ENCODE measurements at regions not wholly inside any gene's neighbourhood (a gene's known extent, or its start where the extent isn't known, plus 50 kb on each side); places are given as distances from the start of the nearest gene placed in this dataset.

DNA sequence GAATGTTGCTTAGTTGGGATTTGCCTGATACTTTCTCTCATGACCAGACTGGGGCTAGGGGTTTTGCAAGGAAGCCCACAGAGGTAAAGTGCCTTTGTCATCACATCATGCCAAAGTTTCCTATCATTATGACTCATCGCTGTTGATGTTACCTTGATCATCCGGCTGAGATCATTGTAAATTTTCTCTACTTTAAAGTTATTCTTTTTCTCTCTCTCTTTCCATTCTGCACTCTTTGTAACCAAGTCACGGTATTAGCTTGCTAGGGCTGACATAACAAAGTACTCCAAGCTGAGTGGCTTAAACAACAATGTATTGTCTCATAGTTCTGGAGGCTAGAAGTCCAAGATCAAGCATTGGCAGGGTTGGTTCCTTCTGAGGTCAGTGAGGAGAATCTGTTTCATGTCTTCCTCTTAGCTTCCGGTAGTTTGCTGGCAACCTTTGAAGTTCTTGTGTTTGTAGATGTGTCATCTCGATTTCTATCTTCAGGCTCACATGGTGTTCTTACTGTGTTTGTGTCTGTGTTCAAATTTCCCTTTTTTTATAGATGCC is 113.0 kb downstream of the DTHD1 start:
- no peak for DNase-seq

DNA sequence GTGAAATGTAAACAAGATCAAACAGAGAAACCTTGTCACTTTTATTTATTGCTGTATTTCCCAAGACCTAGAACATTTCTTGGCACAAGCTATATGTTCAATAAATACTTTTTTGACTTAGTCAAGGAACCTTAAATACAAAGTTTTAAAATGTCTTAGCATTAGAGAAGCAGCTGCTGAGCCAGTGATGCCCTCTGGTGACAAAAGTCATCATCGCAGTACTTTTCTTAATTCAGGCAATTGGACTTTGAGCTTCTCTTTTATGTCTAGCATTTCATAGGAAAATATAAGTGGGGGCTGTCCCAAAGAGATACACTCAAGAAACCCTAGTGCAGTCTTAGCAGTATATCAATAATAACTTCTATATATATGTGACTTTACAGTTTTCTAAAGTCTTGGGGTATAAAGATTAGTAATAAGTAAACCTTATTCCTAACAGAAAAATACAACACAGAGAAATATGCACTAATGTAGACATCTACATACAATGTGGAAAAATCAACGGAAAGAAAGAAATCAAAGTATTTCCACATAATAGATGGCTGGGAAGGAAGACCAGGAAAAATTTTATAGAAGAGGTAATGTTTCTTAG is 118.4 kb downstream of the DTHD1 start:
- DNase-seq, result no peak

DNA sequence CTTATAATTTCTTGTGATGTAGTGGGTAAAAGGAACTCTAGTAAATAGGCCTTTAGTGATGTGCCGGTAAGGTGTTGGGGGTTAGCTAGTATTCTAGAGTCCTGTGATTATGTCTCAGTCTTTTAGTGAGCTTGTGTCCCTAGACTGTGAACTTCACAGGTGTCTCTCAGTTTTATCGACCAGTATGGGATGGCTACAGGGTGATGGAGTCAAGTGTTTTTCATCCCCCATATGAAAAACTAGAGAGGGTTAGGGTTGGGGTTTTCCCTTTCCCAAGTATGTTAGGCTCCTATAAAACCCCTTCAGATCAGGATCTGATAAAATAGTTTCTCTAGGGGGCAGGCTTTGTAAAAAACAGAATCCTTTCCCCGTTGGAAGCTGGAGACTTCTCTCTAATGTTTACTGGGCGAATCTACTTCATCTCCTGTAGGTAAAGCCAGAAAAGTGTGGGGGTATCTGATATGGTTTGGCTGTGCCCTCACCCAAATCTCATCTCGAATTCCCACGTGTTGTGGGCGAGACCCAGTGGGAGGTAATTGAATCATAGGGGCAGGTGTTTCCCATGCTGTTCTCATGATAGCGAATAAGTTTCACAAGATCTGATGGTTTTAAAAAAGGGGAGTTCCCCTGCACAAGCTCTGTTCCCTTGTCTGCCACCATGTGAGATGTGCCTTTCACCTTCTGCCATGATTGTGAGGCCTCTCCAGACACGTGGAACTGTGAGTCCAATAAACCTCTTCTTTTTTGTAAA is 120.8 kb downstream of the DTHD1 start:
- DNase-seq, result no peak

DNA sequence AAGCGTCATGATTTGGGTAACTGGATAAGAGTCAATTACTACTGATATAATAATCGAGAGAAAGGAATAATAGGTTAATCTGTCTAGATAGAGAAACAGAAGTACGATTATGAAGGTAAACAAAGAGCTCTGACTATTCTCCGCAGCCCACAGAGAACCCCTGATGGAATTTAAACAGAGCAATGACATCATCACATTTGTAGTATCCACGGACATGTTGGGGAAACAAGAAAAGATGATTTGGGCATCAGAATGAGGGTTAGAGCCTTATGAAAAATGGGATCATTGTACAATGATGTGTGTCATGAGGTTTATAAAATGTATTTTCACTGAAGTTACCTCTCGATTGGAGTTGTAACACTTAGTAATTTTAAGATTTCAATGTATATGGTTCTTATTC is 129.9 kb downstream of the DTHD1 start:
- DNase-seq, result no peak

DNA sequence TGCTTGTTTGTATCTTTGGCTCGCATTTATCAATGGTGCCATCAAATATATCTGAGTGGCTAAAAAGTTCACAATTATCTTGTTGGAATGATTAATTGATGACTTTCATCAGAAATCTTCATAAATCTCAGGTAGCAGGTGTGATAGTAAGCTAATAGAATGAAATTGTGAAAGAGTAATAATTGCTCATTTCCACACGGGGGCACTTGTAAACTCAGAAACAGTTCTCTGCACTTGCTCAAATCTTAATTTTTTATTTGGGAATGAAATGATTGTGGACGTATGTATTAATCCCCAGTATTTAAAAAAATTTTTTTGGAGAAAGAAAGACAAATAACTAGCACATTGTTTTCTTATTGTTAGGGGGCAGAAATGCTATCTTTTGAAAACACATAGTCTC is 132.8 kb downstream of the DTHD1 start:
- no peak for DNase-seq

DNA sequence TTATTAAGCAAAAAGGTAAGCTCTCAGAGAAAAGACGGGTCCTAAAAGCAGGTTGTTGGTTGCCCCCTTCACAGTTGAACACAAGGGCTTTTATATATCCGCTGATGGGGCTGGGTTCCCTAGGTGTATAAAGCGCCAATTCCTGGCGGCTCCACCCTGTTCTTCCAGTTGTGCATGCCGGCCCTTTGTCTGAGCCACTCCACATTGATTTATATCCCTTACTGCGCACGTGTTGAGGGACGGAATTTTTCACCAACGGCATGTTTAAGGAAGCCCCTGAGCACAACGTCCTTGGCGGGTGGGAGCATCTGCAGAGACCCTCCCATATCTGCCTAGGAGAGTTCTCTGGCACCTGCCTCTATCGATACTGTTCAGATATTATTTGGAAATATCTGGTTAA is 135.7 kb downstream of the DTHD1 start:
- DNase-seq, result no peak

DNA sequence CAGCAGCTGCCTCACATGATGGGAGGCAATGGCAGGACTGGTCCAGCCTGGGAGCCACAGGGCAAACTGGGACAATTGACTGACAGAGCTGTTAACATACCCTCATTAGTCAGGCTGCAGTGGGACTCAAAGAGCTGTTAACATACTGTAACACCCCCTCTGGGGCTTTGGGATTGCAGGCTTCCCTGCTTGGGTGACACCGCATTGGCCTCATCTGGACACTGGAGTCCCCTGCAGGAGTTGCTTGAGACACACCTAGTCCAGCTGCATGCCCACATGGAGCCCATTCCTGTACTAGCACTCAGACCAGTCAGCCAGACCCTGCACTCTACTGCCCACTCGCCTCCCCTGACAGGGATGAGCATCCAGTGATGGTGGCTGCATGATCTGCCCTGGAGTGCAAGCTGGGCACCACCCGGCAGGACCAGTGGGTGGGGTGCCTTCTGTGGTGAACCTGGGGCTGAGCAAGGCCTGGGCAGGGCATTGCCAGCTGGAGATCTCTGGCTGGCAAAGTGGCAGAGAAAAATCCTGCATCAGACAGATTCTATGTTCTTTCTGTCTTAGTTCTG is 138.8 kb downstream of the DTHD1 start:
- DNase-seq, result no peak

DNA sequence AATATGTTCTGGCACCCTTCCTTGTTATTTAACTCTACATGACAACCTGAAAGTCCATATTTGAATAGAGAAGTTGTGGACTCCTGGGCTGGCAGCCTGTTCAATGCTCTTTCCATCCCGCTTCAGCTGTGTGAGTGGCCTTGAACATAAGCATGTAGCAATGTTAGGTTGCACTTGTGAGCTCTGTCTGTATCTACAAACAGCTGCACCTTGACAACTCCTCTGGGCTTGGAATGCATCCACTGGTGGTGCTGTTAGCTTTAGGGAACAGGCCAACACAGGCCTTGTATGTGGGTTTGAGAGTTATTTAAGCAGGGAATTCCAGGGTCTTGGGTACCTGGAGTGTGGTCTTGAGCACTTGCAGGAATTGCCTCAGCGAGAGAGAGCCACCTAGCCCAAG is 141.2 kb downstream of the DTHD1 start:
- no peak for DNase-seq

DNA sequence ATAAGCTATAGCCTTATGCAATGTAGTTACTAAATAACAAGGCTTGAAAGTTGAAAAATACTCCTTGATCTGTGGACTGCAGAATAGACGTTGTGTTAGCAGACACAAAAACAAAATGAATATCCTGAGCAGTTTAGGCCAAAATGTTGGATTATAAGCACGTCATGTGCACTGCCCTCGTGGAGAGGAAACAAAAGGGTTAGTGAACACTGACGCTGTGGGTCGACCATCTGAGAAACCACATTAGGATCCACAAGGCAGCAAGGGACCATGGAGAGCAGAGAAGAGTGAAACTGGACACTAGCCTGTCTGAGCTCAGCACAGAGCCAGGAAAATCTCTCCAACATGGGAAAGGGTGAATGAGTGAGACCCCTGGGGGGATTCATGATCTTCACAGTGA is 145.3 kb downstream of the DTHD1 start:
- DNase-seq, result no peak

DNA sequence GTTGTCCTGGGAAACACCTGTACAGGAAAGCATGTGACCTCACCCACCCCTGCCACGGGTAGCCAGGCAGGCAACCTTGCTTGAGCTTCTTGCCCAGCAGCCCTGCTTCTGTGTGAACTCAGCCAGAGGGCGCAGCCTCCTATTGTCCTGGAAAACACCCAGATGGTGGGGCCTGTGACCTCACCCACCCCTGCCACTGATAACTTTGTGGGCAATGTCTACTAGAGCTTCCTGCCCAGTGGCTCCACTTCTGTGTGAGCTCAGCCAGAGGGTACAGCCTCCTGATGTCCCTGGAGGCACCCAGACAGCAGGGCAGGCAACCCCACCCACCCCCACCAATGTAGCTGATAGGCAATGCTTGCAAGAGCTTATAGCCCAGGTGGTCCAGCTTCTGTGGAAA is 146.3 kb downstream of the DTHD1 start:
- no peak for DNase-seq

DNA sequence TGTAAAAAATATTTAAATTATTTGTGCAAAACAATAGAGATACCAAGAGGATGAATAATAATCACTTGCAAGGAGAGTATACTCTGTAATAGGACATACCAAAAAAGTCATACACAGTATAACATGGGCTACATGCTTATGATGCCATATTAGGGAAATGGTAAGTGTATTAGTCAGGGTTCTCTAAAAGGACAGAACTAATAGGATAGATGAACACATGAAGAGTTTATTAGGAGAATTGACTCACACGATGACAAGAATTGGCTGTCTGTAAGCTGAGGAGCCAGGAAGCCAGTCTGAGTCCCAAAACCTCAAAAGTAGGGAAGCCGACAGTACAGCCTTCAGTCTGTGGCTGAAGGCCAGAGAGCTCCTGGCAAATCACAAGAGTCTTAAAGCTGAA is 151.2 kb downstream of the DTHD1 start:
- no peak for DNase-seq

DNA sequence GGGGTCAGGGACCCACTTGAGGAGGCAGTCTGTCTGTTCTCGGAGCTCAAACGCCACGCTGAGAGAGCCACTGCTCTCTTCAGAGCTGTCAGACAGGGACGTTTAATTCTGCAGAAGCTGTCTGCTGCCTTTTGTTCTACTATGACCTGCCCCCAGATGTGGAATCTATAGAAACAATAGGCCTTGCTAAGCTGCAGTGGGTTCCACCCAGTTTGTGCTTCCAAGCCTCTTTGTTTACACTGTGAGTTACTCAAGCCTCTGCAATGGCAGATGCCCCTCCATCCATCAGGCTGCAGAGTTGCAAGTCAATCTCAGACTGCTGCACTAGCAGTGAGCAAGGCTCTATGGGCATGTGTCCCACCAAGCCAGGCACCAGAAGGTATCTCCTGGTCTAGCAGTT is 158.1 kb downstream of the DTHD1 start:
- no peak for DNase-seq

DNA sequence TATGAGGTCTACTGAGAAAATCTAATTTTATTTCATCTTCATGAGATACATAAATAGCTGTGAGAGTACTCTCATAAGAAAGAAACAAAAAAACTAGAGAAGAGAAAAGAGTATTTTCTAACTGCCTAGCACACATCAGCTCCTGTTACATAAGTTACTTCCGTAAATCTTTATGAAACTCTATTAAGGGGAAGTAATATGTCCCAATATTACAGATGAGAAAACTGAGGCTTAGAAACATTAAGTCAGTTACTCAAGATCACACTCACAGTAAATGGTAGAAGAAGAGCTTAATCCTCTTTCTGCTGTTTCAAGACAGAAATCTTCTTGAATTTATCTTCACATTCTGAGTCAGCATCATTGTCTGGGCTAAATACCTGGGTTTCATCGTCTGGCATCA is 164.1 kb downstream of the DTHD1 start:
- no peak for DNase-seq

DNA sequence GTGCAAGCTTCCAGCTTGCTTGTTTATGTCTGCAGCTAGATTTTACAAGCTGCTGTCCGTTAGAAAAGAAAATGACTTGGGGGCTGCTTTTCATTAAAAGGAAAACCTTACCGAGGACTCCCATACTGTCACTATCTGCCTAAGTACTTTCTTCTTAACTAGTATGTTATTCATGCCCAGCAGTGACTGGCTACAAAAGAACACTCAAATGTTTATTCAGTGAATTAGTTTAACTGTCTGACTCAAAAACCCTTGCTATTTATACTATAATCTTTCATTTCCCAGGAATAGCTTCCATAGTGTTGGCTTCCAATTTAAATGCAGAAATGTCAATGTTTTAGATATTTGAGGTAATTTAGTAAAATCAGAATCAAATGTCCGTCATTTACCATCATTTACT is 164.9 kb downstream of the DTHD1 start:
- no peak for DNase-seq

DNA sequence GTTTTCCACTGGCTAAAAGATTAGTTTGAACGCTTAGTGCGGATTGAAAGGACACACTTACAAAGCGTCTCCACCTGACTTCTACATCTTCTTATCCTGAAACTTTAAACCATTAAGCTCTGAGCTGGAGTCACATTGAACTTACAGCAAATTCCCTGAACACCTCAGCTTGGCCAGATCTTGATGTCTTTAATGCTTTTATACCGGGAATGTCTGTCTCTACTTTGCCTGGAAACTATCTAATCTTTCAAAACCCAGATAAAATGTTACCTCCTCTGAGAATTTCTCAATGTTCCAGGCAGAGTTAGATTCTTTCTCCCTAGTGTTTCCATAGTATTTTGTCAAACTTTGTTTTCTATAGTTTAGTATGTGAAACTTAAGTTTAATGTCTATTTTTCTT is 179.9 kb downstream of the DTHD1 start:
- DNase-seq, result no peak

DNA sequence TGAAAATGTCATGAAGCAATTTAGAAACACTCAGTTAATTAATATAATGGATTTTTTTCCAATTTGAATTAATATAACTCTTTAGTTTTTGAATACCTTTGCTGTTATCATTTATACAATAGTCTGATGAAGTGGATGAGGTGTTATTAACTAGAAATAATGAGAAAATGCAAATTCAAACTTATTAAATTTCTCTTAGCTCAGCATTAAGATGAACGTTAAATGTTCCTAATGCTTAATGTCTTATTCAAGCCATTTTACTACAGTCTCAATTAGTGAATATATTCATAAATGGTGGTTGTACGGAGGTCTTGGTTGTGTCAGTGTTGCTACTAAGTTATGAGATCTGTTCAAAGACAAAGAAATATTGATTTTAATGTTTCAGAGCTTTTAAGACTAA is 186.3 kb downstream of the DTHD1 start:
- no peak for DNase-seq

DNA sequence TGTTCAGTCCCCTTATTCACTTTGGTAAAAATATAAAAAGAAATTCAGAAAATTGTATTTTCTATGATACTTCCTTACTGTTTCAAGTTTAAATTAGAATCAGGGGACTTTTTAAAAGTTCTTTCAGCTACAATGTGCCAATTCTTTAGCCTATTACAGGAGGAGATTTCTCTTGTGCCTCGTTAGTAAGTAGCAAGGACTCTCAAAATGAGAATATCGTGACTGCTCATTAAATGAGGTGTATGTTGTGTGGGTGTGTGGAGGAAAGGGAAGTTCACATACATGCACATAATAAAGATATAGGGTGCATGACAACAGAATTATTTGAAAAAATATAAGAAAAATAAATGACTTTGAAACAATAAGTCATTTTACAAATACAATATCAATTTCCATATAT is 190.5 kb downstream of the DTHD1 start:
- no peak for DNase-seq

DNA sequence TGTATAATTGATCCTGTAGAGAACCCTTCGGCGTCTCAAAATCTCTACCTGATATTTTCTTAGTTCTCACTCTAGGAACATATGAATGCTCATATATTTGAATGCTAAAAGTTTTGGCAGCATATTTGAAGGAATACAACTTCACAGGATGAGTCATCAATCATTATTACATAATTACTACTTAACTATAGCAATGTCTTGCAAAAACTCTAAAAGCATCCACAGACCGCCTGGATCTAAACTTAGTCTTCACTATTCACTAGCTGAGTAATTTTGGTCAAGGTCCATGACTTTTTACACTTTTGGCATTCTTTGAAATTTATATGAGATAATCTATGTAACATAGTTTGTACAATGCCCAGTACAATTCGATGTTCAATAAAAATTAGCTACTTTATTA is 194.7 kb downstream of the DTHD1 start:
- no peak for DNase-seq

DNA sequence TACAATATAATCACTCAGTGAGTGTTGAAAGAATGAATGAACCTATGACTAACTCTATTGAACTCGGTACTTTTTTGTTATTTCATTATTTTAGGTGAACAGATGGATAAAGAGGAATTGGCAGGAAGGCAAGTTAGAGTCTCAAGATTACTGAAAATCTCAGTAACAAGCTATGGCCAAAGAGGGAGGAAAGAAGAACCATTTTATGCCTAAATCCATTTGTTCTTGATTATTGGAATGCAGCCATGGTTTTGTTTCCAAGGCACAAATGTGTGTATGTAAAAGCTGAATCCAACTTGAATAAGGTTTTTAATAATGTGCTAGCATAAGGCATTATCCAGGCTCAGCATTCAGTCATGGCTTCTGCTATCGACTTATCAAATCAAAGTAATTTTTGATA is 196.4 kb downstream of the DTHD1 start:
- DNase-seq, result no peak

DNA sequence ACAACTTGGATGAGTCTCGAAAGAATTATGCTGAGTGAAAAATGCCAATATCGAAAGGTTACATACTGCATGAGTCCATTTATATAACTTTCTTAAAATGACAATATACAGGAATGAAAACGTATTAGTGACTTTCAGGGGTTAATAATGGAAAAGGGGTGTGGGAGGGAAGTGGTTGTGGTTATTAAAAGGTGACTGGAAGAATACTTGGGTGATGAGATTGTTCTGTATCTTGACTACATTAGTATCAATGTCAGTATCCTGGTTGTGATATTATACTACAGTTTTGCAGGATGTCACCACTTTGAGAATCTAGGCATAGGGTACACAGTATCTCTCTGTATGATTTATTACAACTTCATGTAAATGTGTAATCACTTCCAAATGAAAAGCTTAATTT is 204.5 kb downstream of the DTHD1 start:
- DNase-seq, result no peak

DNA sequence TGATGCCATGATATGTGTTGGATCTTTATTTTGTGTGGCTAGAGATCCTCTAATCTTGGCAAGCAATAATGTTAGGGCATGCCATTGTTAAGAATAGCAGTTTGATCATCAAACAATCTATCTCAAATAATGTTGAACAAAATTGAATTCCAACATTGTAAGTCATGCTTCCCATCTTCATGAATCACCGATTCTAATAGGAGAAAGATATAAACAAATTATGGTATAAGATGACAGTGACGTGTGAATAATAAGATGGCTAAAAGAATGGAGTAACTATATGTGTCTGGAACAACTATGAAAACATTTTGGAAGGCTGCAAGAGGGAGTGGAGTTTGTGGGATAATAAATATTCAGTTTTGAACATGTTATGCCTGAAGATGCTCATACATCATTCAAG is 208.4 kb downstream of the DTHD1 start:
- DNase-seq, result no peak

DNA sequence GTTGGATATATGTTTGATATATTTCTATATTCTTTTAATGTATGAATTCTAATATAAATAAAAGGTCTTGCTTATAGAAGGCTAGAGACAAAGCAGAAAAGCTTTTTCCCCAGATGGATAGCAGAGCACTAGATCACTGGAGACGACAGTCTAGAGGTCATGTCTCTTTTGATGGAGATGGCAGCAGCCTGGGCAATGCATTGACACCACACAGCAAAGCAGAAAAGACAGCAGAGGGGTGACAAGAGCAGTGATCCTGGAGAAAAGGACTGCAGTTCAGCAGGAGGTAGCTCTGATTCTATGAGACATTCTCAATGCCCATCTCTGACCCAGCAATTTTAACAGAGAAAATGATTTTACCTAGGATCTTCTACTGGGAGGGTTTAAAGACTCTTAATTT is 210.6 kb downstream of the DTHD1 start:
- no peak for DNase-seq

DNA sequence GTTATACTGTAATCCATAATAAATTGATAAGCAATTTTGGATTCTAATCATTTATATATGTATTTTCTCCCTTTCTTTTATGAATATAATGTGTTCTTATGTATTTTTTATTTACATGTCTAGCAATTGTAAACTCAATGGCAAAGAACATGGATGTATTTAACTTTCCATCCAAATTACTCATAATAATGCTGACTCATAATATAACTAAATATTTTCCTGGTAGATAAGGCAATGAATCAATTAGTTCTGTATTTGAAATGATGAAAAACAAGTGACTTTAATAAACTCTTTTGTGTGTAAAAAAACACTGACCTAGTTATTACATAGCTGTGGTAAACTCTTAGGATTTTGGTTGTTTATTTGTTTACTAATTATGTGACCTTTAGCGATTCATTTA is 211.2 kb downstream of the DTHD1 start:
- no peak for DNase-seq

DNA sequence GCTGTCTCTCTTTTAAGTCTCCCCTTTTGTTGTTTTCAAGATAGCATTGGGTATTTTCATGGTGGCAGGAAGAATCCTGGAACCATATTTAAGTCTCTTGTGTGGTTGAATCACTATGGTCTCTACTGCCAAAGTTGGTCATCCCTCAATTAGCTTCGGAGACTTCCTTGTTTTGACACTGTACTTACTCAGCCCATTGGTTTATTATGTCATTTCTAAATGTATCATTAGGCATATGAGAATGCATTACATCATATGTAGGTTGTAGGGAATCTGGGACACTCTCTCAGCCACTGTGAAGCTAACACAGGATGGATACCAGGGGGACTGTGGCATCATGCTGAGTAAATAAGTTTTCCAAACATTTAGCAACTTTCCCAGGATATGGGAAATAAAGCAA is 211.8 kb downstream of the DTHD1 start:
- DNase-seq, result no peak

DNA sequence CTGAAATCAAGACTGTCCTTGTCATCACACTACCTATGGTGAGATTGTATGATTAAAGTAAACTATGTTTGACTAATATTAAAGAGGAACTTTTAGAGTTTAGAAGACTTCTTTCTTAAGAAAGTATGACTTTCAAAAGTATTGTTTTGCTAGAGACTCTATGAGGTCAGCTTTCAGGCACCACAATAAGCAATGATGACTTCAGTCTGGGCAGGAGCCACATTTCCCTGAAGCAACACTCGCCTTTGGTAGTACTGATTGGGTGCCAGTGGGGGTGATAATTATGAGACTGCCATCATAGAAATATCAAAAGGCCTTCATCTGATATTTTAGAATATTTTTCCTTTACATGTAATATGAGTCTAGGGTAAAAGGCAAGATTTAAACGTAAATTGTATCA is 212.6 kb downstream of the DTHD1 start:
- DNase-seq, result no peak
